OCI-LY1 (cell line): ENCODE measurements at regions not wholly inside any gene's neighbourhood (a gene's known extent, or its start where the extent isn't known, plus 50 kb on each side); places are given as distances from the start of the nearest gene placed in this dataset.

ENCODE experiments used
- H2AFZ ChIP-seq: fragments of 200-600 bp; sonication (generic), shearing (Covaris generic); 2 replicates; pipeline ENCODE4 v1.6.0; 2014; ENCODE audit warnings: antibody characterized with exemption, mild to moderate bottlenecking, low read length
- H3F3A ChIP-seq: fragments of 200-600 bp; sonication (generic), shearing (Covaris generic); 2 replicates; pipeline ENCODE4 v1.6.0; 2014; ENCODE audit warnings: mild to moderate bottlenecking, antibody characterized with exemption, low read length, moderate library complexity; ENCODE audit not compliant: insufficient read depth
- H3K27ac ChIP-seq: fragments of 200-600 bp; sonication (generic); 2 replicates; pipeline ENCODE4 v1.5.1; 2014; ENCODE audit warnings: low read length, mixed run types, mild to moderate bottlenecking, low read depth; ENCODE audit not compliant: poor library complexity, severe bottlenecking
- H3K27me3 ChIP-seq: fragments of 200-600 bp; sonication (generic); 2 replicates; pipeline ENCODE4 v1.6.0; 2014; ENCODE audit warnings: antibody characterized with exemption, mild to moderate bottlenecking, low read length, moderate library complexity; ENCODE audit not compliant: insufficient read depth
- H3K36me3 ChIP-seq: fragments of 200-600 bp; sonication (generic); 2 replicates; pipeline ENCODE4 v1.6.1; 2014; ENCODE audit warnings: mild to moderate bottlenecking, antibody characterized with exemption, low read length, moderate library complexity, mixed read lengths; ENCODE audit not compliant: insufficient read depth
- H3K4me1 ChIP-seq: fragments of 200-600 bp; sonication (generic); 2 replicates; pipeline ENCODE4 v1.5.1; 2014; ENCODE audit warnings: mild to moderate bottlenecking, low read length, moderate library complexity; ENCODE audit not compliant: insufficient read depth, severe bottlenecking
- H3K4me2 ChIP-seq: fragments of 200-600 bp; sonication (generic), shearing (Covaris generic); 2 replicates; pipeline ENCODE4 v1.6.1; 2014; ENCODE audit warnings: low read length
- H3K4me3 ChIP-seq: fragments of 200-600 bp; sonication (generic); 2 replicates; pipeline ENCODE4 v1.5.1; 2014; ENCODE audit warnings: low read length, low read depth, mild to moderate bottlenecking, mixed read lengths; ENCODE audit not compliant: poor library complexity, severe bottlenecking
- H3K79me2 ChIP-seq: fragments of 200-600 bp; shearing (Covaris generic); 2 replicates; pipeline ENCODE4 v1.6.1; 2016; ENCODE audit warnings: mixed run types, low read length, mixed read lengths; ENCODE audit not compliant: insufficient read depth
- H3K9ac ChIP-seq: fragments of 200-600 bp; sonication (generic), shearing (Covaris generic); 2 replicates; pipeline ENCODE4 v1.6.1; 2014; ENCODE audit warnings: mild to moderate bottlenecking, low read length, mixed read lengths
- H3K9me2 ChIP-seq: fragments of 200-600 bp; sonication (generic), shearing (Covaris generic); 2 replicates; pipeline ENCODE4 v1.6.1; 2014; ENCODE audit warnings: low read depth, mild to moderate bottlenecking, low read length, mixed read lengths
- H3K9me3 ChIP-seq: fragments of 200-600 bp; shearing (Covaris generic); 2 replicates; pipeline ENCODE4 v1.6.1; 2014; ENCODE audit warnings: low read length, mixed read lengths
- H4K20me1 ChIP-seq: fragments of 200-600 bp; sonication (generic), shearing (Covaris generic); 2 replicates; pipeline ENCODE4 v1.6.0; 2016; ENCODE audit warnings: mild to moderate bottlenecking, low read length; ENCODE audit not compliant: insufficient read depth
- EZH2 ChIP-seq: fragments of 200-600 bp; sonication (generic), shearing (Covaris generic); IDR thresholded peaks from 2 replicates; pipeline ENCODE4 v1.8.0; 2017; ENCODE audit warnings: borderline replicate concordance, mixed run types, mild to moderate bottlenecking, antibody characterized with exemption, low read length, moderate library complexity, mixed read lengths
- TF ChIP-seq, protein P1 (sequence below): fragments of 200-600 bp; sonication (generic), shearing (Covaris generic); IDR thresholded peaks from 2 replicates; pipeline ENCODE4 v1.5.1; 2017; ENCODE audit warnings: mild to moderate bottlenecking, antibody characterized with exemption, low read length, moderate library complexity, mixed read lengths

- no peak overlapping the region for H3K4me2 ChIP-seq
- no peaks in the 10 kb centered on the region for H3K4me1 ChIP-seq
- no peaks in the 10 kb centered on the region for H3K9me3 ChIP-seq
- TF ChIP-seq, protein P1, sequence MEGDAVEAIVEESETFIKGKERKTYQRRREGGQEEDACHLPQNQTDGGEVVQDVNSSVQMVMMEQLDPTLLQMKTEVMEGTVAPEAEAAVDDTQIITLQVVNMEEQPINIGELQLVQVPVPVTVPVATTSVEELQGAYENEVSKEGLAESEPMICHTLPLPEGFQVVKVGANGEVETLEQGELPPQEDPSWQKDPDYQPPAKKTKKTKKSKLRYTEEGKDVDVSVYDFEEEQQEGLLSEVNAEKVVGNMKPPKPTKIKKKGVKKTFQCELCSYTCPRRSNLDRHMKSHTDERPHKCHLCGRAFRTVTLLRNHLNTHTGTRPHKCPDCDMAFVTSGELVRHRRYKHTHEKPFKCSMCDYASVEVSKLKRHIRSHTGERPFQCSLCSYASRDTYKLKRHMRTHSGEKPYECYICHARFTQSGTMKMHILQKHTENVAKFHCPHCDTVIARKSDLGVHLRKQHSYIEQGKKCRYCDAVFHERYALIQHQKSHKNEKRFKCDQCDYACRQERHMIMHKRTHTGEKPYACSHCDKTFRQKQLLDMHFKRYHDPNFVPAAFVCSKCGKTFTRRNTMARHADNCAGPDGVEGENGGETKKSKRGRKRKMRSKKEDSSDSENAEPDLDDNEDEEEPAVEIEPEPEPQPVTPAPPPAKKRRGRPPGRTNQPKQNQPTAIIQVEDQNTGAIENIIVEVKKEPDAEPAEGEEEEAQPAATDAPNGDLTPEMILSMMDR: no peak
- no peak for TF ChIP-seq EZH2
- H3K9me2 ChIP-seq: no peaks in the 10 kb centered on the region
- no peak overlapping the region for H3K4me3 ChIP-seq
- H3K9ac ChIP-seq: no peak overlapping the region
- H3K27me3 ChIP-seq: no peaks in the 10 kb centered on the region
- H2AFZ ChIP-seq: no peak overlapping the region
- H4K20me1 ChIP-seq: no peaks in the 10 kb centered on the region
- no peaks in the 10 kb centered on the region for H3F3A ChIP-seq
- H3K79me2 ChIP-seq: no peaks in the 10 kb centered on the region
- H3K36me3 ChIP-seq: no peaks in the 10 kb centered on the region
- H3K27ac ChIP-seq: no peak overlapping the region
These were observed 463.0 kb downstream of the SIPA1L2 start for GRCh38 chr1:232166942-232167341.

- Histone ChIP-seq H3K9me3 (no peaks in the 10 kb centered on the region), H3F3A (no peaks in the 10 kb centered on the region), H3K27ac (no peak overlapping the region), H3K36me3 (no peaks in the 10 kb centered on the region), H2AFZ (no peak overlapping the region), H3K9ac (no peak overlapping the region), H3K9me2 (no peaks in the 10 kb centered on the region), H3K79me2 (no peaks in the 10 kb centered on the region), H3K4me2 (no peak overlapping the region), H3K4me1 (no peaks in the 10 kb centered on the region), H4K20me1 (no peaks in the 10 kb centered on the region), H3K27me3 (no peaks in the 10 kb centered on the region), H3K4me3 (no peak overlapping the region)
- no peak for TF ChIP-seq EZH2
- TF ChIP-seq, protein P1: no peak
These were observed 465.6 kb downstream of the SIPA1L2 start for GRCh38 chr1:232164078-232164963.

GRCh38 chr1:232163533-232163932 is 466.4 kb downstream of the SIPA1L2 start:
- no peak overlapping the region for H3K9ac ChIP-seq
- H3K27me3 ChIP-seq: no peaks in the 10 kb centered on the region

More at GRCh38 chr1:232163533-232163932, 466.4 kb downstream of the SIPA1L2 start:
- TF ChIP-seq, protein P1: no peak
- TF ChIP-seq EZH2: no peak
- H3K9me2 ChIP-seq: no peaks in the 10 kb centered on the region
- H3K4me3 ChIP-seq: no peak overlapping the region
- no peaks in the 10 kb centered on the region for H3F3A ChIP-seq
- no peaks in the 10 kb centered on the region for H4K20me1 ChIP-seq
- no peaks in the 10 kb centered on the region for H3K4me1 ChIP-seq
- no peaks in the 10 kb centered on the region for H3K79me2 ChIP-seq
- no peak overlapping the region for H3K27ac ChIP-seq
- no peaks in the 10 kb centered on the region for H3K36me3 ChIP-seq
- no peak overlapping the region for H3K4me2 ChIP-seq
- H2AFZ ChIP-seq: no peak overlapping the region
- H3K9me3 ChIP-seq: no peaks in the 10 kb centered on the region
